ENCODE measurements at regions not wholly inside any gene's neighbourhood (a gene's known extent, or its start where the extent isn't known, plus 50 kb on each side); places are given as distances from the start of the nearest gene placed in this dataset.

- no peak overlapping the region for H3K4me2 ChIP-seq (ENCODE audit: insufficient read depth, low read length, poor library complexity, severe bottlenecking)
- no peak overlapping the region for H4K91ac ChIP-seq (ENCODE audit: low read depth, low read length, poor library complexity)
- H3K79me1 ChIP-seq (ENCODE audit: low read depth, low read length): no peaks in the 10 kb centered on the region
- peaks cover 0 to 5% of the 10 kb centered on the region in 2 donors for H3K4me1 ChIP-seq (ENCODE audit: control insufficient read depth in 2 of 2, insufficient read depth in 1 of 2, low read depth in 1 of 2, low read length in 2 of 2)
- DNase-seq (ENCODE audit: low spot score): no peak
- H3K23ac ChIP-seq (ENCODE audit: low read depth, low read length, poor library complexity): no peak overlapping the region
- no peak overlapping the region for H2BK12ac ChIP-seq (ENCODE audit: low read length)
- no peak overlapping the region for H3K18ac ChIP-seq (ENCODE audit: low read length)
- H2BK5ac ChIP-seq (ENCODE audit: low read length): no peak overlapping the region
- no peak overlapping the region for H3K9ac ChIP-seq (ENCODE audit: low read depth, low read length, poor library complexity)
- no peak overlapping the region for H3K27ac ChIP-seq (replicated peaks; ENCODE audit: low read length)
- H2BK15ac ChIP-seq (ENCODE audit: low read length): no peak overlapping the region
- H2AK5ac ChIP-seq (ENCODE audit: low read depth, low read length): no peak overlapping the region
- H3K4ac ChIP-seq (ENCODE audit: low read length): no peak overlapping the region
- no peaks in the 10 kb centered on the region for H3K36me3 ChIP-seq (replicated peaks in 1 of 2; ENCODE audit: control insufficient read depth in 2 of 2, insufficient read depth in 2 of 2, low read length in 2 of 2)
- no peak overlapping the region for H2BK120ac ChIP-seq (ENCODE audit: low read depth, low read length)
- no peaks in the 10 kb centered on the region for H3K27me3 ChIP-seq (ENCODE audit: control insufficient read depth in 3 of 3, insufficient read depth in 3 of 3, low read depth in 1 of 3, low read length in 3 of 3)
- no peak overlapping the region for H2AFZ ChIP-seq (ENCODE audit: low read length)
- H4K8ac ChIP-seq (ENCODE audit: low read depth, low read length): no peak overlapping the region
- no peaks in the 10 kb centered on the region for H3K9me3 ChIP-seq (replicated peaks in 1 of 2; ENCODE audit: control insufficient read depth in 2 of 2, insufficient read depth in 1 of 2, low read depth in 1 of 2, low read length in 2 of 2)
- no peak overlapping the region for H3K4me3 ChIP-seq (ENCODE audit: low read length in 2 of 2)
- no peak overlapping the region for H3K14ac ChIP-seq (ENCODE audit: low read length)
Observed at GRCh38 chr1:82045221-82045620, 244.5 kb downstream of the ADGRL2 start.

- Histone ChIP-seq H3K4me2 (ENCODE audit: insufficient read depth, low read length, poor library complexity, severe bottlenecking) (no peak overlapping the region), H2BK12ac (ENCODE audit: low read length) (no peak overlapping the region), H3K18ac (ENCODE audit: low read length) (no peak overlapping the region), H2BK5ac (ENCODE audit: low read length) (no peak overlapping the region), H3K4me3 (ENCODE audit: low read length in 2 of 2) (no peak overlapping the region), H3K36me3 (replicated peaks in 1 of 2; ENCODE audit: control insufficient read depth in 2 of 2, insufficient read depth in 2 of 2, low read length in 2 of 2) (no peaks in the 10 kb centered on the region), H3K27me3 (ENCODE audit: control insufficient read depth in 3 of 3, insufficient read depth in 3 of 3, low read depth in 1 of 3, low read length in 3 of 3) (no peaks in the 10 kb centered on the region), H3K4me1 (ENCODE audit: control insufficient read depth in 2 of 2, insufficient read depth in 1 of 2, low read depth in 1 of 2, low read length in 2 of 2) (peaks cover 0 to 5% of the 10 kb centered on the region in 2 donors), H3K14ac (ENCODE audit: low read length) (no peak overlapping the region), H3K79me1 (ENCODE audit: low read depth, low read length) (no peaks in the 10 kb centered on the region), H4K91ac (ENCODE audit: low read depth, low read length, poor library complexity) (no peak overlapping the region), H3K4ac (ENCODE audit: low read length) (no peak overlapping the region), H2AFZ (ENCODE audit: low read length) (no peak overlapping the region), H3K27ac (replicated peaks; ENCODE audit: low read length) (no peak overlapping the region), H3K9me3 (replicated peaks in 1 of 2; ENCODE audit: control insufficient read depth in 2 of 2, insufficient read depth in 1 of 2, low read depth in 1 of 2, low read length in 2 of 2) (no peaks in the 10 kb centered on the region), H4K8ac (ENCODE audit: low read depth, low read length) (no peak overlapping the region), H2AK5ac (ENCODE audit: low read depth, low read length) (no peak overlapping the region), H2BK15ac (ENCODE audit: low read length) (no peak overlapping the region), H2BK120ac (ENCODE audit: low read depth, low read length) (no peak overlapping the region), H3K23ac (ENCODE audit: low read depth, low read length, poor library complexity) (no peak overlapping the region), H3K9ac (ENCODE audit: low read depth, low read length, poor library complexity) (no peak overlapping the region)
- no peak for DNase-seq (ENCODE audit: low spot score)
Observed at GRCh38 chr1:82044536-82044935, 243.8 kb downstream of the ADGRL2 start.

DNA sequence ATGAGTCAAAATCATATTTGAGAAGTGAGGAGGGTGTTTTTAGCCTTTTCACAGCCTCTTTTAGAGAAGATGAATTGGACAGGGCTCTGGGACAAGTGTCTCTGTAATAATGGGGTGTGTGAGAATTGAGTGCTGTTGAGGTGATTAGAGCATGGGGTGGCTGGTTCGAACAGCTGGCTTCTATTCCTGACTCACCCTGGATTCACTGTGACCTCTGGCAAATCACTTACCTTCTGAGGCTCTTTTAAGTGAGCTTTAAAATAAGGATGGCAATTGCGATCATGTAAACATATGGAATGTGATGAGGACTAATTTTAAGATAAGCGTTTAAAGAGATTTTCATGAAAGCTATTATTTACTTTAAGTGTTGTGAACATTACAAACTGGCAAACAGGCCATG lies 243.4 kb downstream of the ADGRL2 start:
- H3K23ac ChIP-seq (ENCODE audit: low read depth, low read length, poor library complexity): no peak overlapping the region
- H3K9me3 ChIP-seq (replicated peaks in 1 of 2; ENCODE audit: control insufficient read depth in 2 of 2, insufficient read depth in 1 of 2, low read depth in 1 of 2, low read length in 2 of 2): no peaks in the 10 kb centered on the region
- no peak overlapping the region for H4K91ac ChIP-seq (ENCODE audit: low read depth, low read length, poor library complexity)
- no peak overlapping the region for H2BK5ac ChIP-seq (ENCODE audit: low read length)
- H2AK5ac ChIP-seq (ENCODE audit: low read depth, low read length): no peak overlapping the region
- H2BK120ac ChIP-seq (ENCODE audit: low read depth, low read length): no peak overlapping the region
- H3K4me1 ChIP-seq (ENCODE audit: control insufficient read depth in 2 of 2, insufficient read depth in 1 of 2, low read depth in 1 of 2, low read length in 2 of 2): peaks cover 0 to 5% of the 10 kb centered on the region in 2 donors
- no peak for DNase-seq (ENCODE audit: low spot score)
- H2BK12ac ChIP-seq (ENCODE audit: low read length): no peak overlapping the region
- no peak overlapping the region for H3K4ac ChIP-seq (ENCODE audit: low read length)
- no peak overlapping the region for H3K14ac ChIP-seq (ENCODE audit: low read length)
- no peak overlapping the region for H3K4me3 ChIP-seq (ENCODE audit: low read length in 2 of 2)
- no peak overlapping the region for H4K8ac ChIP-seq (ENCODE audit: low read depth, low read length)
- no peak overlapping the region for H2BK15ac ChIP-seq (ENCODE audit: low read length)
- no peak overlapping the region for H3K27ac ChIP-seq (replicated peaks; ENCODE audit: low read length)
- H3K4me2 ChIP-seq (ENCODE audit: insufficient read depth, low read length, poor library complexity, severe bottlenecking): no peak overlapping the region
- no peak overlapping the region for H3K18ac ChIP-seq (ENCODE audit: low read length)
- no CpG with 5 or more reads among the region's 3 CpGs for WGBS, 2 donors (ENCODE audit: extremely low coverage in 2 of 2, insufficient read length in 2 of 2, insufficient replicate concordance in 1 of 2)
- no peaks in the 10 kb centered on the region for H3K27me3 ChIP-seq (ENCODE audit: control insufficient read depth in 3 of 3, insufficient read depth in 3 of 3, low read depth in 1 of 3, low read length in 3 of 3)
- H2AFZ ChIP-seq (ENCODE audit: low read length): no peak overlapping the region
- no peaks in the 10 kb centered on the region for H3K79me1 ChIP-seq (ENCODE audit: low read depth, low read length)
- H3K9ac ChIP-seq (ENCODE audit: low read depth, low read length, poor library complexity): no peak overlapping the region
- H3K36me3 ChIP-seq (replicated peaks in 1 of 2; ENCODE audit: control insufficient read depth in 2 of 2, insufficient read depth in 2 of 2, low read length in 2 of 2): no peaks in the 10 kb centered on the region

GRCh38 chr1:82042306-82043060 lies 241.7 kb downstream of the ADGRL2 start:
- Histone ChIP-seq H3K4me1 (ENCODE audit: control insufficient read depth in 2 of 2, insufficient read depth in 1 of 2, low read depth in 1 of 2, low read length in 2 of 2) (no peaks in the 10 kb centered on the region), H3K4ac (ENCODE audit: low read length) (no peak overlapping the region), H3K9ac (ENCODE audit: low read depth, low read length, poor library complexity) (no peak overlapping the region), H2AK5ac (ENCODE audit: low read depth, low read length) (no peak overlapping the region), H3K4me2 (ENCODE audit: insufficient read depth, low read length, poor library complexity, severe bottlenecking) (no peak overlapping the region), H3K27me3 (ENCODE audit: control insufficient read depth in 3 of 3, insufficient read depth in 3 of 3, low read depth in 1 of 3, low read length in 3 of 3) (no peaks in the 10 kb centered on the region), H2BK12ac (ENCODE audit: low read length) (no peak overlapping the region), H3K4me3 (ENCODE audit: low read length in 2 of 2) (no peak overlapping the region), H3K36me3 (replicated peaks in 1 of 2; ENCODE audit: control insufficient read depth in 2 of 2, insufficient read depth in 2 of 2, low read length in 2 of 2) (no peaks in the 10 kb centered on the region), H4K91ac (ENCODE audit: low read depth, low read length, poor library complexity) (no peak overlapping the region), H3K27ac (replicated peaks; ENCODE audit: low read length) (no peak overlapping the region), H2BK120ac (ENCODE audit: low read depth, low read length) (no peak overlapping the region), H2AFZ (ENCODE audit: low read length) (peak overlapping the region; percentile 23), H3K18ac (ENCODE audit: low read length) (no peak overlapping the region), H3K14ac (ENCODE audit: low read length) (no peak overlapping the region), H3K23ac (ENCODE audit: low read depth, low read length, poor library complexity) (no peak overlapping the region), H2BK5ac (ENCODE audit: low read length) (no peak overlapping the region), H3K9me3 (replicated peaks in 1 of 2; ENCODE audit: control insufficient read depth in 2 of 2, insufficient read depth in 1 of 2, low read depth in 1 of 2, low read length in 2 of 2) (no peaks in the 10 kb centered on the region), H3K79me1 (ENCODE audit: low read depth, low read length) (no peaks in the 10 kb centered on the region), H4K8ac (ENCODE audit: low read depth, low read length) (no peak overlapping the region), H2BK15ac (ENCODE audit: low read length) (no peak overlapping the region)
- no CpG with 5 or more reads among the region's 4 CpGs for WGBS, 2 donors (ENCODE audit: extremely low coverage in 2 of 2, insufficient read length in 2 of 2, insufficient replicate concordance in 1 of 2)
- DNase-seq (ENCODE audit: low spot score): no peak
